Astrocyte of the cerebellum (primary cell): ENCODE measurements at regions not wholly inside any gene's neighbourhood (a gene's known extent, or its start where the extent isn't known, plus 50 kb on each side); places are given as distances from the start of the nearest gene placed in this dataset.

Experiments
- DNase-seq: peaks from one replicate; pipeline ENCODE4 v3.0.0-alpha.2; 2011; ENCODE audit warnings: low read depth
- H3K4me3 ChIP-seq: 2 replicates; pipeline ENCODE4 v1.5.1; 2011; ENCODE audit warnings: mild to moderate bottlenecking, low read depth, low read length, moderate library complexity
- in situ Hi-C: cut with HindIII; loops from 2 replicates; pipeline ENCODE4 v1.10.0; 2017; ENCODE audit warnings: low sequenced_read_pairs
- TF ChIP-seq, protein P1 (sequence below): IDR thresholded peaks from 2 replicates; pipeline ENCODE4 v1.5.1; 2012; ENCODE audit warnings: low read length, low read depth, moderate library complexity, mild to moderate bottlenecking; ENCODE audit errors: missing control alignments

DNA sequence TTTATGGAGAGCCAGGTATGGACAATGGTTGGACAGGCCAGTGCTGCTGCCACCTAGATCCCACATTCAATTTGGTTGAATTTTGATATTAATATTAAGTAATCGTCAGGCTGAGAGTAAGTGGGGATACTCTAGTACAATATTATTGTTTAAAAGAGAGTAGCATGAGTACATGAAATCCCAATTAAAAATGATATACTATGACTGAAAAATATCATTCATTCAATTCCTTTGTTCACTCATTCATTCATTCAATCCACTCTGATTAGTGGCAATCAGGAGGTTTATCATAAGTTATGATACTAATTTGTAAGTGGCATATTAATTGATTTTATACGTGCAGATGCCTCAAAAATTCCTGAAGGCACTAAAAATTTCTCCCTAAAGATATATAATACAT, 224.2 kb downstream of the DMRT2 start:
- in situ Hi-C loops = no loop called here
- DNase-seq = no peak
- H3K4me3 ChIP-seq = no peak overlapping the region
- TF ChIP-seq, protein P1, sequence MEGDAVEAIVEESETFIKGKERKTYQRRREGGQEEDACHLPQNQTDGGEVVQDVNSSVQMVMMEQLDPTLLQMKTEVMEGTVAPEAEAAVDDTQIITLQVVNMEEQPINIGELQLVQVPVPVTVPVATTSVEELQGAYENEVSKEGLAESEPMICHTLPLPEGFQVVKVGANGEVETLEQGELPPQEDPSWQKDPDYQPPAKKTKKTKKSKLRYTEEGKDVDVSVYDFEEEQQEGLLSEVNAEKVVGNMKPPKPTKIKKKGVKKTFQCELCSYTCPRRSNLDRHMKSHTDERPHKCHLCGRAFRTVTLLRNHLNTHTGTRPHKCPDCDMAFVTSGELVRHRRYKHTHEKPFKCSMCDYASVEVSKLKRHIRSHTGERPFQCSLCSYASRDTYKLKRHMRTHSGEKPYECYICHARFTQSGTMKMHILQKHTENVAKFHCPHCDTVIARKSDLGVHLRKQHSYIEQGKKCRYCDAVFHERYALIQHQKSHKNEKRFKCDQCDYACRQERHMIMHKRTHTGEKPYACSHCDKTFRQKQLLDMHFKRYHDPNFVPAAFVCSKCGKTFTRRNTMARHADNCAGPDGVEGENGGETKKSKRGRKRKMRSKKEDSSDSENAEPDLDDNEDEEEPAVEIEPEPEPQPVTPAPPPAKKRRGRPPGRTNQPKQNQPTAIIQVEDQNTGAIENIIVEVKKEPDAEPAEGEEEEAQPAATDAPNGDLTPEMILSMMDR = no peak

DNA sequence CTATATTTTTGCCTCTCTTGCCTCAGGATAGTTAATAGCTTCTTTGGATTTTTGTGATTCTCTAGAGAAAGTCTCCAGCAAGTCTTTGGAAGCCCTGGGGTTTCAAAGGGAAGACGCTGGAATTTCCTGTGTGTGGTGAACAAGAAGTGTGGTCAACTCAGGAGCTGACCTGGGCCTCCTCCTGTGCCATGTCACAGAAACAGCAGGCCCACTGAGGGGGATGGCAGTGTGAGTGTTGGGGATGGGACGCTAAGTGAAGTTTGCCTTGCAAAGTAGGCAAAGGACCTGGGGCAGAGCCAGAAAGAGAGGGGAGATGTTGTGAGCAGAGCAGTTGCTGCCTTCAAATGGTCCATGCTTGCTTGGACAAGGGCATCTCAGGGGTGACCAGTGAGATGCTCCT, 226.3 kb downstream of the DMRT2 start:
- H3K4me3 ChIP-seq = no peak overlapping the region
- in situ Hi-C loops = no loop called here
- TF ChIP-seq, protein P1 = no peak
- no peak for DNase-seq

DNA sequence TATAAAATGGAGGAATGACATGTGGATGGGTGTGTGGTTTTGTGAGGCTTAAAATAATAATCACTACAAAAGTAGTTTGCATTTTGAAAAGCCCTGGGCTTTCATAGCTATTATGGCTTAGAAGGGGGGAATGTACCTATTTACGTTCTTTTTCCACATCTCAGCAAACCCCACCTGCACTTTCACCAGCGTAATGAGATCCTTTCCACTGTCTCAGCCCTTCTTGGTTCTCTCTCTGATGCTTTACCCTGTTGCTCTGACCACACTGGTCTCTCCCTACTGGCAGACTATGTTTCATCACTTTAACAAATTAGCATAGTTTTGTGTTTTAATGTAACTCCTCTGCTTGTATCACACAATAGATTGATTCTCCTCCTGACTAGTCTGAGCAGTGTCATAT, 234.6 kb downstream of the DMRT2 start:
- DNase-seq = no peak
- in situ Hi-C loops = no loop called here
- no peak overlapping the region for H3K4me3 ChIP-seq
- TF ChIP-seq, protein P1 = no peak

DNA sequence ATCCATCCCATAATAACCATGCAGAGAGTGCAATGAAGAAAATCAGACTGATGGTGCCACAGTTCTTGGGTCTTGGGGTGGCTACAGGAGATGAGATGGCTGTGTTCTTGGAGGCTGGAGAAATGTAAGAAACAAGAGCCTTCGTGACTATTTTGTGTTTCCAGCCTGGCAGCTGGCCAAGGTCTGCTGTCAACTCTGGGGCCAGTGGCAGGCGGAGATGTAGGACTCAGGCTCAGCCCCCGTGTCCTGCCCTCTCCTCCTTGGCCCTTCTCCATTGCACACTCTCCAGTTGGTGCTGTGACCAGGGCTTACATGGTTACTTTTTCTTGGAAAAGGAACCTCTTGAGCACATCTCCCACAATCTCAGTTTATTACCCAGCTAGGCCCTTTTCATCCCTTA, 235.4 kb downstream of the DMRT2 start:
- no peak overlapping the region for H3K4me3 ChIP-seq
- TF ChIP-seq, protein P1 = no peak
- in situ Hi-C loops = no loop called here
- DNase-seq = no peak

DNA sequence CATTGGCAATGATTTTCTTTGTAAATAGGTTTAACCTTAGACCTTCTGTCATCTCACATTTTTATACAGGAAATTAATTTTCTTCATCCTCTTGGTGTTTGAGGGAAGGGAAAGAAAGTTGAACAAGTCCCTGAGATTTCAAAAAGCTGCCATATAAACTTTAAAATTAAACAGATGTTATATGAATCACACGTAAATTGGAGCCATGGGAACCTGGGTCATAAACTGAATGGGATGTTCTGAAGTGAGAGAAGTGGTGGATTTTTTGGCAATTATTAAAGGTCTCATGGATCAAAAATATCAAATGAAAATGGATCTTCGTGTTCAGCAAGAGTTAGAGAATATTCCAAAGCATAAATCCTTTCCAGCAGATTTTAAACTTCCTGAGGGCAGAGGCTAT, 242.2 kb downstream of the DMRT2 start:
- in situ Hi-C loops = loop anchor here (5.0 kb wide), 1 partner anchor 35 kb away; no protein-coding TSS in a partner anchor
- no peak overlapping the region for H3K4me3 ChIP-seq
- no peak for DNase-seq
- TF ChIP-seq, protein P1 = no peak

DNA sequence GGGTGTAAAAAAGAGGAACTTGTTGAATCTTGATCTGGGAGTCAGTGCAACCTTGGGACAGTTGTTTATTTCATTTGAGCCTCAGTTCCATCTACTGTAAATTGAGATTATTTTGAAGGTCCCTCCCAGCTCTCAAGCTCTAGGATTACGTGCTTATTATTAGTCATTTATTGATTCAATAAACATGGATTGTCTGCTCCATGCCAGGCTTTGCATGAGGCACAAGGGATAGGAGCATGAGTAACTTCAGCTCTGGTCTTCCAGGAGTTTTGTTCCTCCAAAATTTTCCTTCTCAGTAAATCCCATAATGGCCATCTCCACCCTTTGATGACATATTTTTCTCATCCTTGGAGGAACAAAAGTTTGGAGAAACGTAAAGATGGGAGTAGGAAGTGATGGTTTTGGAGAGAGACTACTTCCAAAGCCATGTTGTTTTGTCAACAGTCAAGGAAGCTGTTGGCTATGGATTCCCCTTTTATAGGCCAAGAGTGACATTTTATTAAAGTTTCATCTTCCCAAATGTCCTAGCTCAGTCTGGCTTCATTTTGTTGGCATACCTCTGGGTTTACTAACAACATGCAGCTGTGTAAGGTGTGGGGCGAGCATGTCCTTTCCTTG, 244.6 kb downstream of the DMRT2 start:
- DNase-seq = no peak
- in situ Hi-C loops = loop anchor here (5.0 kb wide), 1 partner anchor 37 kb away; no protein-coding TSS in a partner anchor
- H3K4me3 ChIP-seq = no peak overlapping the region
- TF ChIP-seq, protein P1 = no peak
